ENCODE measurements at regions not wholly inside any gene's neighbourhood (a gene's known extent, or its start where the extent isn't known, plus 50 kb on each side); places are given as distances from the start of the nearest gene placed in this dataset.

- TF ChIP-seq CTCF (IDR thresholded peaks at IDR 0.05 in 2 of 3, conservative IDR thresholded peaks at IDR 0.05 in 1 of 3; ENCODE audit: borderline replicate concordance in 1 of 3, insufficient read depth in 1 of 3, low read depth in 2 of 3, low read length in 2 of 3) (no peak), POLR2A (IDR thresholded peaks at IDR 0.05; ENCODE audit: borderline replicate concordance, extremely low read depth, insufficient read depth, insufficient read length) (no peak), RAD21 (IDR thresholded peaks at IDR 0.05; ENCODE audit: low read depth) (no peak), EZH2 (IDR thresholded peaks at IDR 0.05) (no peak), MAX (IDR thresholded peaks at IDR 0.05) (no peak), YY1 (IDR thresholded peaks at IDR 0.05; ENCODE audit: extremely low read depth, insufficient replicate concordance, low read depth, low read length) (no peak), JUND (IDR thresholded peaks at IDR 0.05) (no peak), SIN3A (IDR thresholded peaks at IDR 0.05; ENCODE audit: low read depth) (no peak), EZH2phosphoT487 (IDR thresholded peaks at IDR 0.05; ENCODE audit: borderline replicate concordance) (no peak), TCF7L2 (IDR thresholded peaks at IDR 0.05; ENCODE audit: borderline replicate concordance, extremely low read depth, insufficient read depth, insufficient read length) (no peak)
Measured at GRCh38 chr11:69403556-69404215, 77.8 kb upstream of the LINC01488 start.
